ENCODE measurements at regions not wholly inside any gene's neighbourhood (a gene's known extent, or its start where the extent isn't known, plus 50 kb on each side); places are given as distances from the start of the nearest gene placed in this dataset.

GRCh38 chr5:167315762-167316161 lies 975.7 kb upstream of the WWC1 start:
- intact Hi-C loops (cut with micrococcal nuclease) = no loop called here

GRCh38 chr5:167317884-167318283 lies 973.6 kb upstream of the WWC1 start:
- intact Hi-C loops (cut with micrococcal nuclease) = no loop called here
- no peaks in the 10 kb centered on the region for H3K9me3 Mint-ChIP-seq (ENCODE audit: unreplicated experiment)
- TF ChIP-seq CTCF (IDR thresholded peaks at IDR 0.05; ENCODE audit: unreplicated experiment) = no peak
- no peaks in the 10 kb centered on the region for H3K27me3 Mint-ChIP-seq (ENCODE audit: insufficient read depth, unreplicated experiment)
- H3K27ac Mint-ChIP-seq (ENCODE audit: low read depth, unreplicated experiment) = no peak overlapping the region
- BruUV-seq (replicated peaks) = no TSS peak
- CTCF ChIA-PET = no interaction called here
- DNase-seq (ENCODE audit: unreplicated experiment) = no peak
- H3K4me1 Mint-ChIP-seq (ENCODE audit: insufficient read depth, unreplicated experiment) = no peaks in the 10 kb centered on the region
- no peaks in the 10 kb centered on the region for H3K36me3 Mint-ChIP-seq (ENCODE audit: insufficient read depth, unreplicated experiment)
- POLR2A ChIA-PET = no interaction called here
- no peak overlapping the region for H3K4me3 Mint-ChIP-seq (ENCODE audit: unreplicated experiment)

More at GRCh38 chr5:167315762-167316161, 975.7 kb upstream of the WWC1 start:
- Mint-ChIP-seq H3K27me3 (ENCODE audit: insufficient read depth, unreplicated experiment) (no peaks in the 10 kb centered on the region), H3K36me3 (ENCODE audit: insufficient read depth, unreplicated experiment) (no peaks in the 10 kb centered on the region), H3K27ac (ENCODE audit: low read depth, unreplicated experiment) (no peak overlapping the region), H3K9me3 (ENCODE audit: unreplicated experiment) (no peaks in the 10 kb centered on the region), H3K4me1 (ENCODE audit: insufficient read depth, unreplicated experiment) (no peaks in the 10 kb centered on the region), H3K4me3 (ENCODE audit: unreplicated experiment) (no peak overlapping the region)
- POLR2A ChIA-PET = interaction anchor here (0.6 kb wide), 1 partner anchor 64 kb away, joined by 3 read pairs; no protein-coding TSS in a partner anchor
- no peak for TF ChIP-seq CTCF (IDR thresholded peaks at IDR 0.05; ENCODE audit: unreplicated experiment)
- DNase-seq (ENCODE audit: unreplicated experiment) = no peak
- BruUV-seq (replicated peaks) = no TSS peak
- CTCF ChIA-PET = interaction anchor here (0.7 kb wide), 1 partner anchor 1686 kb away, joined by 3 read pairs; no protein-coding TSS in a partner anchor

- no peaks in the 10 kb centered on the region for H3K36me3 Mint-ChIP-seq (ENCODE audit: insufficient read depth, unreplicated experiment)
- intact Hi-C loops (cut with micrococcal nuclease) = no loop called here
- H3K9me3 Mint-ChIP-seq (ENCODE audit: unreplicated experiment) = no peaks in the 10 kb centered on the region
- ChIA-PET CTCF (no interaction called here), POLR2A (interaction anchor here (0.6 kb wide), 1 partner anchor 278 kb away, joined by 3 read pairs; no protein-coding TSS in a partner anchor)
- no peak for TF ChIP-seq CTCF (IDR thresholded peaks at IDR 0.05; ENCODE audit: unreplicated experiment)
- DNase-seq (ENCODE audit: unreplicated experiment) = no peak
- H3K27me3 Mint-ChIP-seq (ENCODE audit: insufficient read depth, unreplicated experiment) = no peaks in the 10 kb centered on the region
- no peak overlapping the region for H3K27ac Mint-ChIP-seq (ENCODE audit: low read depth, unreplicated experiment)
- no peaks in the 10 kb centered on the region for H3K4me1 Mint-ChIP-seq (ENCODE audit: insufficient read depth, unreplicated experiment)
- BruUV-seq (replicated peaks) = no TSS peak
- H3K4me3 Mint-ChIP-seq (ENCODE audit: unreplicated experiment) = no peak overlapping the region
These were observed 972.2 kb upstream of the WWC1 start for GRCh38 chr5:167319243-167319642.

GRCh38 chr5:167320019-167320418 lies 971.4 kb upstream of the WWC1 start:
- CTCF ChIA-PET = no interaction called here
- no peak overlapping the region for H3K27ac Mint-ChIP-seq (ENCODE audit: low read depth, unreplicated experiment)
- POLR2A ChIA-PET = no interaction called here
- intact Hi-C loops (cut with micrococcal nuclease) = no loop called here
- H3K27me3 Mint-ChIP-seq (ENCODE audit: insufficient read depth, unreplicated experiment) = no peaks in the 10 kb centered on the region
- no peaks in the 10 kb centered on the region for H3K9me3 Mint-ChIP-seq (ENCODE audit: unreplicated experiment)
- no peak overlapping the region for H3K4me3 Mint-ChIP-seq (ENCODE audit: unreplicated experiment)
- no peak for DNase-seq (ENCODE audit: unreplicated experiment)
- H3K36me3 Mint-ChIP-seq (ENCODE audit: insufficient read depth, unreplicated experiment) = no peaks in the 10 kb centered on the region
- H3K4me1 Mint-ChIP-seq (ENCODE audit: insufficient read depth, unreplicated experiment) = no peaks in the 10 kb centered on the region
- TF ChIP-seq CTCF (IDR thresholded peaks at IDR 0.05; ENCODE audit: unreplicated experiment) = no peak
- BruUV-seq (replicated peaks) = no TSS peak

Data from MCF 10A (cell line).